GM10266 (cell line): ENCODE measurements at regions not wholly inside any gene's neighbourhood (a gene's known extent, or its start where the extent isn't known, plus 50 kb on each side); places are given as distances from the start of the nearest gene placed in this dataset.
"Not testable (repeated sequence)": the region's sequence is repeated elsewhere in the genome, so short reads cannot be mapped to it uniquely, and the experiment has no call there.

ENCODE experiments used
- DNase-seq: peaks from one replicate; pipeline ENCODE4 v3.0.0; 2012; ENCODE audit errors: extremely low spot score
- TF ChIP-seq, protein P1 (sequence below): IDR thresholded peaks from 2 replicates; pipeline ENCODE4 v1.5.1; 2012; ENCODE audit warnings: mild to moderate bottlenecking, low read depth; ENCODE audit not compliant: control insufficient read depth, insufficient read depth; ENCODE audit errors: missing control alignments

DNA sequence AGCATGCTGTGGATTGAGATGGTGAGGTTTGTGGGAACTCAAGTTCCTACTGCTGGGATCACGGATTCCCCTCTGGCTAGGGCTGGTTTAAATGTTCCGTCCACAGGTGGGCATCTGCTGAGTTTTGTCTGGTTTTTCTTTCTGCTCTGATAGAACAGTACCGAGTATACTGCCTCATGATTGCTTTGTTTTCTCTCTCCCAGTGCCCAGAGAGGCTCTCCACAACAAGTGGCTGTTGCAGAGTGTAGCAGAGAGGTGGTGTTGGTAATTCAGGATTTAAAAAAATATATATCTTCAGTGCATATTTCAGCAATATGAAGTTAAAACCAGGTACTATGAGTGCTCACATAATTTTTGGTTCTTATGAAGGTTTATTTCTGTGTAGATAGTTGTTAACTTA, 213.7 kb downstream of the TEX13C start:
- TF ChIP-seq, protein P1, sequence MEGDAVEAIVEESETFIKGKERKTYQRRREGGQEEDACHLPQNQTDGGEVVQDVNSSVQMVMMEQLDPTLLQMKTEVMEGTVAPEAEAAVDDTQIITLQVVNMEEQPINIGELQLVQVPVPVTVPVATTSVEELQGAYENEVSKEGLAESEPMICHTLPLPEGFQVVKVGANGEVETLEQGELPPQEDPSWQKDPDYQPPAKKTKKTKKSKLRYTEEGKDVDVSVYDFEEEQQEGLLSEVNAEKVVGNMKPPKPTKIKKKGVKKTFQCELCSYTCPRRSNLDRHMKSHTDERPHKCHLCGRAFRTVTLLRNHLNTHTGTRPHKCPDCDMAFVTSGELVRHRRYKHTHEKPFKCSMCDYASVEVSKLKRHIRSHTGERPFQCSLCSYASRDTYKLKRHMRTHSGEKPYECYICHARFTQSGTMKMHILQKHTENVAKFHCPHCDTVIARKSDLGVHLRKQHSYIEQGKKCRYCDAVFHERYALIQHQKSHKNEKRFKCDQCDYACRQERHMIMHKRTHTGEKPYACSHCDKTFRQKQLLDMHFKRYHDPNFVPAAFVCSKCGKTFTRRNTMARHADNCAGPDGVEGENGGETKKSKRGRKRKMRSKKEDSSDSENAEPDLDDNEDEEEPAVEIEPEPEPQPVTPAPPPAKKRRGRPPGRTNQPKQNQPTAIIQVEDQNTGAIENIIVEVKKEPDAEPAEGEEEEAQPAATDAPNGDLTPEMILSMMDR, result no peak
- no peak for DNase-seq

DNA sequence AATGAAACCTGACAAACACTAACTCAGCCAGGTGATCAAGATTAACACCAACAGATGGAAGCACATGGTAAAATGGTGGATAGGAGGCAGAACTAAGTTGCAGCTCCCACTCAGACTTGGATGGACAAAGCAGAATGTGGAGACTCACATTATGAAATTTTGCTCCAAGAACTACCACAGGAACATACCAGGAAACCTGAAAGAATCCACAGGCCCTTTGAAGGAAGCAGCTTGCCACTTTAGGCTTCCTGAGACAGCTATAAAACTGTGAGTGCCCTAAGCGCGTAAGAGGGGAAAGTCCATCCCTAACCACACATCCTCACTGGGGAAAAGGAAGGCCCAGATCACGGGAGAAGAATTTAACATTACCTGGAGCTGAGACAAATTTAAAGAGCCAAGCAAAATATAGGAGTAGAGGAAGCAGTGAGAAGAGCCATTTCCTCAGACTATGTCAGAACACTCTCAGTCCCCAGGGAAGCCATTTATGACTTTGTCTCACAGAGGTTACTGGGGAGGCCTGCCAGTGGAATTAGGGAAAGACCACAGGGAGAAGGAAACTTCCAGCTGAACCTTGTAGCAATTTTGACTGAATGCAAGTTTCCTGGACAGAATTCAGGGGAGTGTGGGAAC, 224.5 kb downstream of the TEX13C start:
- TF ChIP-seq, protein P1, result no peak
- no peak for DNase-seq

DNA sequence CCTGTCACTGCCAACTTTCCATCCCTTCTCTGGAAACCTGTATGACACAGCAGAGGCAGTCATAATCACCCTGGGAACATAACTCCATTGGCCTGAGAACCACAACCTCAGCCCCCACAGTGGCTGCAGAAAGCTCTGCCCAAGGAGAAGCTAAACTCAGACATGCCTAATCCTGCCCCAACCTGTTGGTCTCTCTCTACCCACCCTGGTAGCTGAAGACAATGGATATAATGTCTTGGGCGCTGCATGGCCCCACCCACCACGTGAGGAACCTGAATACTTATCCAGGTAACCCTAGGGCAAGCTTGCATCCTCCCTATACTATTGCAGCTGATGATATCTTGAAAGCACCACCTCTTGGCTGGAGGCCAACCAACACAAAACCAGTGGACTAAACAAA, 225.2 kb downstream of the TEX13C start:
- TF ChIP-seq, protein P1, result no peak

DNA sequence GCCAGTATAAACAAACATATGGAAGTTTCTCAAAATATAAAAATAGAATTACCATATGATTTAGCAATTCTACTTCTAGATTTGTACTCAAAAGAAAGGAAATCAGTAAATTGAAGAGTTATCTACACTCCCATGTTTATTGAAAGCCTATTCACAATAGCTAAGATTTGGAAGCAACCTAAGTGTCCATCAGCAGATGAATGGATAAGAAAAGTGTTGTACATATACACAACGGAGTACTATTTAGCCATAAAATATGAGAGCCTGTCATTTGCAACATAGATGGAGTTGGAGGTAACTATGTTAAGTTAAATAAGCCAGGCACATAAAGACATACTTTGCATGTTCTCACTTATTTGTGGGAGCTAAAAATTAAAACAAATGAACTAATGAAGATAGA, 257.8 kb downstream of the TEX13C start:
- DNase-seq, result no peak
- TF ChIP-seq, protein P1, result no peak

More for the DNA sequence above, 225.2 kb downstream of the TEX13C start:
- no peak for DNase-seq

DNA sequence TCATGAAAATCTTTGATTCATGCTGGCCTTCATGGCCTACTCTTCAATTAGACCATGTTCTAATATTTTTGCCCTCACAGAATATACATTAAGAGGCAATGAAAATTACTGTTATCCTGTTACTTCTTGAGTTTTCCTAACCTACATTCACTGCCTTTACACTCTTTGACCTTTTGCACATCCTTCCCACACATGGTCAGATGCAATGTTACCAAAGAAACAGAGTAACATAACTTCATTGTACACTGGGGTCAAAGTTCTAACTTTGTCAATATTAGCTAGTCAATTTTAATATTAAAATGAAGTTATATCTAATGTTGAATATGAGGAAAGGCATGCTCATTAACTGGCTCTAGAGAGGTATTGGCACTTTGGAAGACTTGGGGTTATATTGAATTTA, 284.8 kb downstream of the TEX13C start:
- DNase-seq, result no peak
- TF ChIP-seq, protein P1, result no peak

DNA sequence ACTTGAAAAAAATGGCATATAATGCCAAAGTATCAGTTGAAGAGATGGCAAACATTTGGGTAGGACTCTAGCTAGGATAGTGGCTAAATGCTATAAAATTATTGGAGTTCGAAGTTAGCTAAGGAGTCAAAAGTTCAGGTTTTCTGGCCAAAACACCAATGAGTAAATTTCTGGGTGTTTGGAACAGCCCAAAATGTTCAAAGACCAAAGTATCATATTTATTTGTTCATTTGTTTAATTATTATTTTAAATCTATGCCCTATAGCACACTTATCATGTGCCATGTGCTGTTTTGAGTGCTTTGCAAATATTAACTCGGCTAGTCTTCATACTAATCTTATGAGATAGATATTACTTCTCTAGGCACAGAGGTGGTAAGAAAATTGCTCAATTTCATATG, 285.5 kb downstream of the TEX13C start:
- DNase-seq, result no peak
- TF ChIP-seq, protein P1, result no peak

DNA sequence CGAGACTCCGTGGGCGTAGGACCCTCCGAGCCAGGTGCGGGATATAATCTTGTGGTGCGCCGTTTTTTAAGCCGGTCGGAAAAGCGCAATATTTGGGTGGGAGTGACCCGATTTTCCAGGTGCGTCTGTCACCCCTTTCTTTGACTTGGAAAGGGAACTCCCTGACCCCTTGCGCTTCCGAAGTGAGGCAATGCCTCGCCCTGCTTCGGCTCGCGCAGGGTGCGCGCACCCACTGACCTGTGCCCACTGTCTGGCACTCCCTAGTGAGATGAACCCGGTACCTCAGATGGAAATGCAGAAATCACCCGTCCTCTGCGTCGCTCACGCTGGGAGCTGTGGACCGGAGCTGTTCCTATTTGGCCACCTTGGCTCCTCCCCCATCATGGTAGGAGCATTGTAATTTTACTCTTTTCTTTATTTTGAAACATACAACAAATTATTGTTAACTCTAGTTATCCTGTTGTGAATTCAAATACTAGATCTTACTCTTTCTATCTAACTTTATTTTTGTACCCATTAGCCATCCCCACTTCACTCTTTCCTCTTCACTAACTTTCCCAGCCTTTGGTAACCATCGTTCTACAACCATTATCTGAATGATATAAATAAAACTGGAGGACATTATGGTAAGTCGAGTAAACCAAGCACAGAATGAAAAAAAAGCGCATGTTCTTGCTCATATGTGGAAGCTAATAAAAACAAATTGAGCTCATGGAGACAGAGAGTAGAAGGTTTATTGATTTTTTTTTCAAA, 295.1 kb downstream of the TEX13C start:
- DNase-seq, result not testable (repeated sequence)
